ENCODE measurements at regions not wholly inside any gene's neighbourhood (a gene's known extent, or its start where the extent isn't known, plus 50 kb on each side); places are given as distances from the start of the nearest gene placed in this dataset.
"Not testable (repeated sequence)": the region's sequence is repeated elsewhere in the genome, so short reads cannot be mapped to it uniquely, and the experiment has no call there.

- H3K9me3 ChIP-seq: no peaks in the 10 kb centered on the region
- H3K36me3 ChIP-seq: no peaks in the 10 kb centered on the region
- intact Hi-C loops (cut with DNase I; ENCODE audit: low total_unique reads): no loop called here
Observed at GRCh38 chr5:36772276-36773140, 104.1 kb upstream of the NIPBL start.

GRCh38 chr5:36777105-36777757, 99.3 kb upstream of the NIPBL start:
- WGBS, 5 donors: 14 to 24% (median 21%) methylated on average over 5 of the region's 5 CpGs
- peak in 1 of 2 donors; percentile 71 for DNase-seq
- no peak overlapping the region for H3K27ac ChIP-seq

More at GRCh38 chr5:36772276-36773140, 104.1 kb upstream of the NIPBL start:
- peaks cover 0 to 6% (median 0%) of the 10 kb centered on the region in 4 donors for H3K4me1 ChIP-seq
- TF ChIP-seq CTCF (IDR thresholded peaks at IDR 0.05) (no peak), POLR2AphosphoS5 (IDR thresholded peaks at IDR 0.05) (no peak), EP300 (IDR thresholded peaks at IDR 0.05) (no peak)
- peak in 1 of 2 donors; percentile 47 for DNase-seq
- H3K27ac ChIP-seq: no peak overlapping the region
- no peaks in the 10 kb centered on the region for H3K27me3 ChIP-seq
- H3K4me3 ChIP-seq: no peak overlapping the region
- WGBS, 5 donors: 75 to 85% (median 81%) methylated on average over 3 of the region's 3 CpGs

GRCh38 chr5:36778336-36778735, 98.2 kb upstream of the NIPBL start:
- Histone ChIP-seq H3K4me3 (no peak overlapping the region), H3K27me3 (no peaks in the 10 kb centered on the region), H3K36me3 (no peaks in the 10 kb centered on the region), H3K9me3 (peaks cover 0 to 4% (median 0%) of the 10 kb centered on the region in 4 donors), H3K4me1 (no peaks in the 10 kb centered on the region), H3K27ac (no peak overlapping the region)
- no peak for TF ChIP-seq POLR2AphosphoS5 (IDR thresholded peaks at IDR 0.05)
- TF ChIP-seq CTCF (IDR thresholded peaks at IDR 0.05): no peak
- no peak for TF ChIP-seq EP300 (IDR thresholded peaks at IDR 0.05)
- no peak for TF ChIP-seq POLR2A (IDR thresholded peaks at IDR 0.05)
- intact Hi-C loops (cut with DNase I; ENCODE audit: low total_unique reads): no loop called here
- DNase-seq: no peak

More at GRCh38 chr5:36777105-36777757, 99.3 kb upstream of the NIPBL start:
- no peaks in the 10 kb centered on the region for H3K4me1 ChIP-seq
- H3K9me3 ChIP-seq: peaks cover 0 to 4% (median 0%) of the 10 kb centered on the region in 4 donors
- TF ChIP-seq CTCF (IDR thresholded peaks at IDR 0.05) (peak in 4 of 7 experiments; percentile 35 to 39 (median 38)), POLR2A (IDR thresholded peaks at IDR 0.05) (no peak), EP300 (IDR thresholded peaks at IDR 0.05) (no peak), POLR2AphosphoS5 (IDR thresholded peaks at IDR 0.05) (no peak)
- H3K27me3 ChIP-seq: no peaks in the 10 kb centered on the region
- intact Hi-C loops (cut with DNase I; ENCODE audit: low total_unique reads): no loop called here
- no peaks in the 10 kb centered on the region for H3K36me3 ChIP-seq
- no peak overlapping the region for H3K4me3 ChIP-seq

GRCh38 chr5:36782612-36783011, 94.0 kb upstream of the NIPBL start:
- H3K9me3 ChIP-seq; H3K27ac ChIP-seq; H3K4me1 ChIP-seq; H3K27me3 ChIP-seq; DNase-seq; H3K36me3 ChIP-seq; H3K4me3 ChIP-seq; intact Hi-C loops (cut with DNase I; ENCODE audit: low total_unique reads): not testable (repeated sequence)
- WGBS, 5 donors: 94 to 97% (median 97%) methylated on average over 13 to 26 of the region's 26 CpGs; no CpG with 5 or more reads in 1 of the 5 donors
